CD1c-positive myeloid dendritic cell (primary cell): ENCODE measurements at regions not wholly inside any gene's neighbourhood (a gene's known extent, or its start where the extent isn't known, plus 50 kb on each side); places are given as distances from the start of the nearest gene placed in this dataset.

Source experiments
- DNase-seq: peaks from one replicate; pipeline ENCODE4 v3.0.0-alpha.2; 2016; ENCODE audit errors: extremely low spot score

- DNase-seq, result no peak
These were observed 64.7 kb downstream of the ARRDC4 start for GRCh38 chr15:98025237-98025636.

- no peak for DNase-seq
These were observed 74.2 kb downstream of the ARRDC4 start for GRCh38 chr15:98034731-98035130.

- DNase-seq, result no peak
These were observed 74.6 kb downstream of the ARRDC4 start for GRCh38 chr15:98035134-98035533.

- no peak for DNase-seq
These were observed 75.1 kb downstream of the ARRDC4 start for GRCh38 chr15:98035577-98036010.

GRCh38 chr15:98039596-98039995, 79.1 kb downstream of the ARRDC4 start:
- no peak for DNase-seq

- no peak for DNase-seq
These were observed 79.6 kb downstream of the ARRDC4 start for GRCh38 chr15:98040146-98040545.

GRCh38 chr15:98043160-98044014, 82.9 kb downstream of the ARRDC4 start:
- no peak for DNase-seq

- DNase-seq, result no peak
These were observed 91.2 kb downstream of the ARRDC4 start for GRCh38 chr15:98051734-98052133.

- no peak for DNase-seq
These were observed 97.0 kb downstream of the ARRDC4 start for GRCh38 chr15:98057453-98057852.

- DNase-seq, result no peak
These were observed 102.4 kb downstream of the ARRDC4 start for GRCh38 chr15:98062869-98063268.

GRCh38 chr15:98063315-98063714, 102.8 kb downstream of the ARRDC4 start:
- peak; percentile 40 for DNase-seq

- DNase-seq, result peak; percentile 51
These were observed 103.4 kb downstream of the ARRDC4 start for GRCh38 chr15:98063871-98064270.

- peak; percentile 46 for DNase-seq
These were observed 106.8 kb downstream of the ARRDC4 start for GRCh38 chr15:98067339-98067738.

- no peak for DNase-seq
These were observed 108.8 kb downstream of the ARRDC4 start for GRCh38 chr15:98069256-98069655.

GRCh38 chr15:98070137-98070536, 109.6 kb downstream of the ARRDC4 start:
- DNase-seq, result no peak

- no peak for DNase-seq
These were observed 111.3 kb downstream of the ARRDC4 start for GRCh38 chr15:98071786-98072185.

GRCh38 chr15:98075441-98075840, 114.9 kb downstream of the ARRDC4 start:
- no peak for DNase-seq

GRCh38 chr15:98076021-98076816, 115.7 kb downstream of the ARRDC4 start:
- peak; percentile 76 for DNase-seq

- peak; percentile 74 for DNase-seq
These were observed 116.7 kb downstream of the ARRDC4 start for GRCh38 chr15:98077186-98077585.

GRCh38 chr15:98080791-98081190, 120.3 kb downstream of the ARRDC4 start:
- no peak for DNase-seq

GRCh38 chr15:98083203-98083910, 122.9 kb downstream of the ARRDC4 start:
- no peak for DNase-seq

GRCh38 chr15:98085003-98085639, 124.6 kb downstream of the ARRDC4 start:
- peak; percentile 79 for DNase-seq
